Endothelial cell of umbilical vein (primary cell): ENCODE measurements at regions not wholly inside any gene's neighbourhood (a gene's known extent, or its start where the extent isn't known, plus 50 kb on each side); places are given as distances from the start of the nearest gene placed in this dataset.

Experiments used
- BruUV-seq: library from RNA; stranded (reverse); fragments of 400-500 nt; replicated peaks from 2 replicates; lab custom pipeline; 2021; lab: Mats Ljungman, UMichigan
- CTCF ChIA-PET: fragments of 300-600, 350-600 bp; sonication (Branson Sonifier 250); formaldehyde crosslinking; loops from one replicate; lab custom pipeline; 2021; ENCODE audit warnings: antibody characterized with exemption, inconsistent platforms; lab: Charles Lee
- POLR2A ChIA-PET: fragments of 300-600, 350-600 bp; sonication (Branson Sonifier 250); formaldehyde crosslinking; loops from one replicate; lab custom pipeline; 2021; ENCODE audit warnings: antibody characterized with exemption, inconsistent platforms; lab: Charles Lee
- DNase-seq: peaks from one replicate; pipeline ENCODE4 v3.0.0-alpha.2; 2011; ENCODE audit warnings: low read depth, low spot score
- FAIRE-seq: peaks from 2 replicates; lab custom pipeline; 2011; peaks lifted over from hg19 to GRCh38; lab: Jason Lieb, UNC
- H2AFZ ChIP-seq: 2 replicates; pipeline ENCODE4 v1.6.0; 2012; ENCODE audit warnings: low read depth, low read length, control low read depth, inconsistent platforms
- H3K27ac ChIP-seq: 2 replicates; pipeline ENCODE4 v1.5.1; 2011; ENCODE audit warnings: low read depth, mild to moderate bottlenecking, control low read depth, low read length, moderate library complexity; ENCODE audit not compliant: insufficient read depth
- H3K27me3 ChIP-seq, 2 experiments: 2 replicates each; pipeline versions ENCODE4 v1.6.0 to v1.6.1; 2011; ENCODE audit warnings: low read length in 2 of 2, mixed read lengths in 1 of 2; ENCODE audit not compliant: control insufficient read depth in 2 of 2, insufficient read depth in 2 of 2
- H3K36me3 ChIP-seq, 2 experiments: 2 replicates in 1 of 2; 3 replicates in 1 of 2; pipeline ENCODE4 v1.5.1; 2011; ENCODE audit warnings: low read length in 2 of 2, mild to moderate bottlenecking in 1 of 2, moderate library complexity in 1 of 2; ENCODE audit not compliant: control insufficient read depth in 2 of 2, insufficient read depth in 2 of 2; ENCODE audit errors: extremely low read depth in 1 of 2
- H3K4me1 ChIP-seq: 3 replicates; pipeline ENCODE4 v1.5.1; 2011; ENCODE audit warnings: mild to moderate bottlenecking, low read length; ENCODE audit not compliant: control insufficient read depth, insufficient read depth; ENCODE audit errors: extremely low read depth
- H3K4me2 ChIP-seq: 2 replicates; pipeline ENCODE4 v1.6.1; 2011; ENCODE audit warnings: low read length, control low read depth, mixed read lengths; ENCODE audit not compliant: insufficient read depth
- H3K4me3 ChIP-seq, 3 experiments: fragments of 200-600 bp in 1 of 3; sonication (generic), shearing (Covaris generic) in 1 of 3; replicated peaks in 1 of 3; 2 replicates each; pipeline ENCODE4 v1.5.1; 2011 to 2016; ENCODE audit warnings: control low read depth in 3 of 3, low read length in 3 of 3, mild to moderate bottlenecking in 2 of 3, inconsistent platforms in 1 of 3, low read depth in 1 of 3, moderate library complexity in 1 of 3; ENCODE audit not compliant: insufficient read depth in 1 of 3
- H3K79me2 ChIP-seq: 2 replicates; pipeline ENCODE4 v1.6.0; 2012; ENCODE audit warnings: low read length, inconsistent platforms; ENCODE audit not compliant: control insufficient read depth, insufficient read depth
- H3K9ac ChIP-seq: replicated peaks from 2 replicates; pipeline ENCODE3; 2011; ENCODE audit warnings: low read length, control low read depth; ENCODE audit not compliant: insufficient read depth; ENCODE audit errors: extremely low read depth
- H3K9me1 ChIP-seq: replicated peaks from 3 replicates; pipeline ENCODE4 v1.6.0; 2011; ENCODE audit warnings: mild to moderate bottlenecking, low read length; ENCODE audit not compliant: control insufficient read depth, insufficient read depth; ENCODE audit errors: extremely low read depth
- H3K9me3 ChIP-seq: replicated peaks from 2 replicates; pipeline ENCODE4 v1.5.1; 2012; ENCODE audit warnings: low read length, inconsistent platforms; ENCODE audit not compliant: control insufficient read depth, insufficient read depth
- H4K20me1 ChIP-seq: replicated peaks from 2 replicates; pipeline ENCODE3; 2011; ENCODE audit warnings: mild to moderate bottlenecking, low read length; ENCODE audit not compliant: control insufficient read depth, insufficient read depth; ENCODE audit errors: extremely low read depth
- EZH2 ChIP-seq: IDR thresholded peaks from 2 replicates; pipeline ENCODE4 v1.6.1; 2012; ENCODE audit warnings: borderline replicate concordance, low read depth, mild to moderate bottlenecking, moderate library complexity, low read length, inconsistent platforms; ENCODE audit not compliant: severe bottlenecking
- GATA2 ChIP-seq: IDR thresholded peaks from 2 replicates; pipeline ENCODE4 v1.7.0; 2011; ENCODE audit warnings: low read depth, mild to moderate bottlenecking, moderate library complexity, mixed read lengths, low read length; ENCODE audit not compliant: insufficient read length, insufficient read depth
- JUN ChIP-seq: IDR thresholded peaks from 2 replicates; pipeline ENCODE4 v1.6.1; 2011; ENCODE audit warnings: borderline replicate concordance, low read depth; ENCODE audit not compliant: insufficient read length, insufficient read depth
- MAX ChIP-seq: IDR thresholded peaks from 2 replicates; pipeline ENCODE4 v1.6.1; 2011; ENCODE audit not compliant: insufficient read depth, insufficient read length
- MYC ChIP-seq: IDR thresholded peaks from one replicate; pipeline ENCODE4 v1.6.1; 2011; ENCODE audit warnings: mild to moderate bottlenecking, low read depth, low read length
- POLR2A ChIP-seq: IDR thresholded peaks from 2 replicates; pipeline ENCODE4 v1.6.1; 2012; ENCODE audit warnings: low read depth, mild to moderate bottlenecking, control low read depth, low read length
- POLR2AphosphoS5 ChIP-seq: IDR thresholded peaks from 2 replicates; pipeline ENCODE4 v1.6.1; 2012; ENCODE audit warnings: low read depth, mild to moderate bottlenecking, control low read depth, low read length, moderate library complexity; ENCODE audit not compliant: insufficient read depth
- dilution Hi-C: fragments of 300-500 bp; cut with MboI; formaldehyde crosslinking; loops from one replicate; pipeline ENCODE4 v1.15.0; 2019; ENCODE audit warnings: low sequenced_read_pairs; ENCODE audit not compliant: extremely low pct_ligation_motif_present
- intact Hi-C: fragments of 100-400 bp; cut with micrococcal nuclease; formaldehyde crosslinking; loops from one replicate; pipeline ENCODE4 v1.10.0; 2022
- TF ChIP-seq, protein P1 (sequence below), 2 donors: IDR thresholded peaks; 1 replicate in 1 of 2; 2 replicates in 1 of 2; pipeline ENCODE4 v1.5.1; 2011; ENCODE audit warnings: low read length in 2 of 2, mild to moderate bottlenecking in 2 of 2, moderate library complexity in 2 of 2, control low read depth in 1 of 2, inconsistent platforms in 1 of 2, low read depth in 1 of 2; ENCODE audit not compliant: insufficient read depth in 1 of 2; ENCODE audit errors: extremely low read depth in 1 of 2

GRCh38 chr2:146123714-146124113 is 1603.8 kb upstream of the ZEB2 start:
- Histone ChIP-seq H3K79me2 (no peaks in the 10 kb centered on the region), H3K27ac (no peak overlapping the region), H3K9ac (no peak overlapping the region), H3K4me2 (no peak overlapping the region), H3K36me3 (no peaks in the 10 kb centered on the region), H3K9me1 (no peaks in the 10 kb centered on the region), H4K20me1 (no peaks in the 10 kb centered on the region), H2AFZ (no peak overlapping the region), H3K4me1 (no peaks in the 10 kb centered on the region), H3K9me3 (no peaks in the 10 kb centered on the region), H3K4me3 (no peak overlapping the region), H3K27me3 (no peaks in the 10 kb centered on the region)
- no peak for DNase-seq
- BruUV-seq = no TSS peak
- POLR2A ChIA-PET = no interaction called here
- no peak for TF ChIP-seq GATA2
- no peak for FAIRE-seq
- dilution Hi-C loops = no loop called here
- CTCF ChIA-PET = no interaction called here
- intact Hi-C loops = no loop called here

GRCh38 chr2:146123256-146123655 is 1603.3 kb upstream of the ZEB2 start:
- dilution Hi-C loops = no loop called here
- Histone ChIP-seq H2AFZ (no peak overlapping the region), H3K4me1 (no peaks in the 10 kb centered on the region), H3K79me2 (no peaks in the 10 kb centered on the region), H3K9me3 (no peaks in the 10 kb centered on the region), H3K27ac (no peak overlapping the region), H4K20me1 (no peaks in the 10 kb centered on the region), H3K4me3 (no peak overlapping the region), H3K4me2 (no peak overlapping the region), H3K9ac (no peak overlapping the region), H3K36me3 (no peaks in the 10 kb centered on the region), H3K27me3 (no peaks in the 10 kb centered on the region), H3K9me1 (no peaks in the 10 kb centered on the region)
- DNase-seq (no peak), FAIRE-seq (no peak)
- intact Hi-C loops = no loop called here
- POLR2A ChIA-PET = no interaction called here
- no TSS peak for BruUV-seq
- TF ChIP-seq GATA2 = no peak
- no peak for TF ChIP-seq JUN
- TF ChIP-seq EZH2 = no peak
- TF ChIP-seq MYC = no peak
- no peak for TF ChIP-seq MAX
- no peak for TF ChIP-seq POLR2A
- TF ChIP-seq, protein P1, sequence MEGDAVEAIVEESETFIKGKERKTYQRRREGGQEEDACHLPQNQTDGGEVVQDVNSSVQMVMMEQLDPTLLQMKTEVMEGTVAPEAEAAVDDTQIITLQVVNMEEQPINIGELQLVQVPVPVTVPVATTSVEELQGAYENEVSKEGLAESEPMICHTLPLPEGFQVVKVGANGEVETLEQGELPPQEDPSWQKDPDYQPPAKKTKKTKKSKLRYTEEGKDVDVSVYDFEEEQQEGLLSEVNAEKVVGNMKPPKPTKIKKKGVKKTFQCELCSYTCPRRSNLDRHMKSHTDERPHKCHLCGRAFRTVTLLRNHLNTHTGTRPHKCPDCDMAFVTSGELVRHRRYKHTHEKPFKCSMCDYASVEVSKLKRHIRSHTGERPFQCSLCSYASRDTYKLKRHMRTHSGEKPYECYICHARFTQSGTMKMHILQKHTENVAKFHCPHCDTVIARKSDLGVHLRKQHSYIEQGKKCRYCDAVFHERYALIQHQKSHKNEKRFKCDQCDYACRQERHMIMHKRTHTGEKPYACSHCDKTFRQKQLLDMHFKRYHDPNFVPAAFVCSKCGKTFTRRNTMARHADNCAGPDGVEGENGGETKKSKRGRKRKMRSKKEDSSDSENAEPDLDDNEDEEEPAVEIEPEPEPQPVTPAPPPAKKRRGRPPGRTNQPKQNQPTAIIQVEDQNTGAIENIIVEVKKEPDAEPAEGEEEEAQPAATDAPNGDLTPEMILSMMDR (IDR thresholded peaks at IDR 0.05; ENCODE audit: extremely low read depth in 1 of 2, insufficient read depth in 1 of 2, low read depth in 1 of 2, low read length in 2 of 2) = no peak
- TF ChIP-seq POLR2AphosphoS5 = no peak
- CTCF ChIA-PET = no interaction called here
